ENCODE measurements at regions not wholly inside any gene's neighbourhood (a gene's known extent, or its start where the extent isn't known, plus 50 kb on each side); places are given as distances from the start of the nearest gene placed in this dataset.

DNA sequence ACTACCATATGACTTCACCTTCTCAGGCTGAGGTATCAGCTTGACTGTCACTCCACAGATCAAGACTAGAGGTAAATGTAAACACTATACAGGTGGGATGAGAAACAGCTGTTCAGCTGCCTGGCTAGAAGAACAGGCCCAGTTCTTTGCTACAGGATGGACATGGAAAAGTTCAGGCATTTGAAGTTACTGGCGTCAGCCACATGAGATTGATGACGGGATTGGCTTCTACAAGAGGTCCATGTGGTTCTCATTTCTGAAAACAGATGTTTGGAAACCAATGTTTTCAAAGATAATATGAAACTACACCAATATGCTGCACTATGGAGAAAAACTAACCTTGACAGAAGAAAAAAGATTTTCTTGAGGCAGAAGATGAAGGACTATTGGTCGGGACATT lies 324.1 kb downstream of the CDH10 start:
- TF ChIP-seq CTCF (IDR thresholded peaks at IDR 0.05) = no peak
- TF ChIP-seq POLR2A (IDR thresholded peaks at IDR 0.05) = no peak
